OCI-LY7 (cell line): ENCODE measurements at regions not wholly inside any gene's neighbourhood (a gene's known extent, or its start where the extent isn't known, plus 50 kb on each side); places are given as distances from the start of the nearest gene placed in this dataset.

Experiments
- BruUV-seq: library from RNA; stranded (reverse); fragments of 400-500 nt; replicated peaks from 2 replicates; lab custom pipeline; 2021; lab: Mats Ljungman, UMichigan
- CTCF ChIA-PET: fragments of 300-600 bp; sonication (Branson Sonifier 250); formaldehyde crosslinking; loops from one replicate; lab custom pipeline; 2022; ENCODE audit warnings: antibody characterized with exemption; ENCODE audit not compliant: unreplicated experiment; lab: Charles Lee
- POLR2A ChIA-PET: fragments of 300-600 bp; sonication (Branson Sonifier 250); formaldehyde crosslinking; loops from one replicate; lab custom pipeline; 2022; ENCODE audit warnings: antibody characterized with exemption; lab: Charles Lee
- DNase-seq: peaks from one replicate; pipeline ENCODE4 v3.0.0-alpha.2; 2015; ENCODE audit warnings: low spot score
- H2AFZ ChIP-seq: fragments of 200-600 bp; sonication (generic), shearing (Covaris generic); 2 replicates; pipeline ENCODE4 v1.6.1; 2014; ENCODE audit warnings: mild to moderate bottlenecking, antibody characterized with exemption, low read length, moderate library complexity
- H3K27ac ChIP-seq: fragments of 200-600 bp; sonication (generic); 2 replicates; pipeline ENCODE4 v1.5.1; 2014; ENCODE audit warnings: mixed run types, low read depth, mild to moderate bottlenecking, moderate library complexity, low read length, inconsistent platforms; ENCODE audit not compliant: poor library complexity, severe bottlenecking
- H3K36me3 ChIP-seq: fragments of 200-600 bp; sonication (generic); 2 replicates; pipeline ENCODE4 v1.6.1; 2014; ENCODE audit warnings: mild to moderate bottlenecking, antibody characterized with exemption, low read length, moderate library complexity, mixed read lengths; ENCODE audit not compliant: insufficient read depth
- H3K4me1 ChIP-seq: fragments of 200-600 bp; sonication (generic); 2 replicates; pipeline ENCODE4 v1.5.1; 2014; ENCODE audit warnings: mild to moderate bottlenecking, low read length; ENCODE audit not compliant: insufficient read depth, poor library complexity, severe bottlenecking
- H3K4me2 ChIP-seq: fragments of 200-600 bp; sonication (generic); 2 replicates; pipeline ENCODE4 v1.6.1; 2014; ENCODE audit warnings: mild to moderate bottlenecking, low read length
- H3K4me3 ChIP-seq: fragments of 200-600 bp; sonication (generic); 2 replicates; pipeline ENCODE4 v1.5.1; 2014; ENCODE audit warnings: mild to moderate bottlenecking, low read depth, low read length; ENCODE audit not compliant: poor library complexity, severe bottlenecking
- H3K79me2 ChIP-seq: fragments of 200-600 bp; sonication (generic); 2 replicates; pipeline ENCODE4 v1.6.1; 2016; ENCODE audit warnings: low read depth, mild to moderate bottlenecking, low read length, moderate library complexity, mixed read lengths; ENCODE audit not compliant: insufficient read depth
- H3K9me2 ChIP-seq: fragments of 200-600 bp; sonication (generic); 2 replicates; pipeline ENCODE4 v1.6.1; 2016; ENCODE audit warnings: mild to moderate bottlenecking, low read length, mixed read lengths; ENCODE audit not compliant: insufficient read depth
- H3K9me3 ChIP-seq: fragments of 200-600 bp; sonication (generic); 2 replicates; pipeline ENCODE4 v1.6.1; 2014; ENCODE audit warnings: mild to moderate bottlenecking, mixed run types, low read length, mixed read lengths
- H4K20me1 ChIP-seq: fragments of 200-600 bp; sonication (generic); 2 replicates; pipeline ENCODE4 v1.6.1; 2014; ENCODE audit warnings: mild to moderate bottlenecking, antibody characterized with exemption, low read length, moderate library complexity, mixed read lengths; ENCODE audit not compliant: insufficient read depth
- CTCF ChIP-seq: fragments of 200-600 bp; sonication (generic); conservative IDR thresholded peaks from 2 replicates; pipeline ENCODE4 v1.5.1; 2014; ENCODE audit warnings: mild to moderate bottlenecking, antibody characterized with exemption, low read length, moderate library complexity, mixed read lengths
- EZH2phosphoT487 ChIP-seq: fragments of 200-600 bp; sonication (generic); IDR thresholded peaks from 2 replicates; pipeline ENCODE4 v1.6.1; 2018; ENCODE audit warnings: low read depth, borderline replicate concordance, mild to moderate bottlenecking, mixed run types, antibody characterized with exemption, low read length, moderate library complexity, mixed read lengths
- intact Hi-C: fragments of 100-400 bp; cut with micrococcal nuclease; formaldehyde crosslinking; loops from one replicate; pipeline ENCODE4 v1.10.0; 2022; ENCODE audit not compliant: unreplicated experiment

GRCh38 chr15:96052572-96053030 is 277.9 kb upstream of the NR2F2 start:
- ChIA-PET POLR2A (interaction anchor here (1.1 kb wide), 1 partner anchor 918 kb away, joined by 3 read pairs; no protein-coding TSS in a partner anchor), CTCF (no interaction called here)
- Histone ChIP-seq H3K4me1 (no peaks in the 10 kb centered on the region), H3K9me3 (no peaks in the 10 kb centered on the region), H3K36me3 (no peaks in the 10 kb centered on the region), H3K79me2 (no peaks in the 10 kb centered on the region), H3K4me2 (no peak overlapping the region), H3K27ac (no peak overlapping the region), H2AFZ (no peak overlapping the region), H4K20me1 (no peaks in the 10 kb centered on the region), H3K9me2 (no peaks in the 10 kb centered on the region), H3K4me3 (no peak overlapping the region)
- DNase-seq, result no peak
- no peak for TF ChIP-seq CTCF
- TF ChIP-seq EZH2phosphoT487, result no peak
- no TSS peak for BruUV-seq
- intact Hi-C loops, result no loop called here

- no peaks in the 10 kb centered on the region for H3K9me3 ChIP-seq
- ChIA-PET CTCF (no interaction called here), POLR2A (interaction anchor here (1.1 kb wide), 1 partner anchor 919 kb away, joined by 3 read pairs; no protein-coding TSS in a partner anchor)
- BruUV-seq, result no TSS peak
- H3K9me2 ChIP-seq, result no peaks in the 10 kb centered on the region
- no peaks in the 10 kb centered on the region for H3K36me3 ChIP-seq
- intact Hi-C loops, result no loop called here
- no peak overlapping the region for H3K4me2 ChIP-seq
- H3K4me3 ChIP-seq, result no peak overlapping the region
- no peak overlapping the region for H2AFZ ChIP-seq
- DNase-seq, result no peak
- no peaks in the 10 kb centered on the region for H3K4me1 ChIP-seq
- H3K27ac ChIP-seq, result no peak overlapping the region
- H3K79me2 ChIP-seq, result no peaks in the 10 kb centered on the region
- TF ChIP-seq CTCF (no peak), EZH2phosphoT487 (no peak)
- no peaks in the 10 kb centered on the region for H4K20me1 ChIP-seq
Observed at GRCh38 chr15:96053031-96053780, 277.3 kb upstream of the NR2F2 start.

GRCh38 chr15:96053781-96054428 is 276.6 kb upstream of the NR2F2 start:
- H3K9me2 ChIP-seq, result no peaks in the 10 kb centered on the region
- no peak overlapping the region for H2AFZ ChIP-seq
- no peaks in the 10 kb centered on the region for H3K79me2 ChIP-seq
- H3K9me3 ChIP-seq, result no peaks in the 10 kb centered on the region
- H3K36me3 ChIP-seq, result no peaks in the 10 kb centered on the region
- POLR2A ChIA-PET, result no interaction called here
- H3K4me1 ChIP-seq, result no peaks in the 10 kb centered on the region
- no peak for TF ChIP-seq CTCF
- no peak for TF ChIP-seq EZH2phosphoT487
- CTCF ChIA-PET, result no interaction called here
- no peaks in the 10 kb centered on the region for H4K20me1 ChIP-seq
- intact Hi-C loops, result no loop called here
- BruUV-seq, result no TSS peak
- H3K27ac ChIP-seq, result no peak overlapping the region
- H3K4me3 ChIP-seq, result no peak overlapping the region
- no peak overlapping the region for H3K4me2 ChIP-seq
- DNase-seq, result no peak
